ENCODE measurements at regions not wholly inside any gene's neighbourhood (a gene's known extent, or its start where the extent isn't known, plus 50 kb on each side); places are given as distances from the start of the nearest gene placed in this dataset.

DNA sequence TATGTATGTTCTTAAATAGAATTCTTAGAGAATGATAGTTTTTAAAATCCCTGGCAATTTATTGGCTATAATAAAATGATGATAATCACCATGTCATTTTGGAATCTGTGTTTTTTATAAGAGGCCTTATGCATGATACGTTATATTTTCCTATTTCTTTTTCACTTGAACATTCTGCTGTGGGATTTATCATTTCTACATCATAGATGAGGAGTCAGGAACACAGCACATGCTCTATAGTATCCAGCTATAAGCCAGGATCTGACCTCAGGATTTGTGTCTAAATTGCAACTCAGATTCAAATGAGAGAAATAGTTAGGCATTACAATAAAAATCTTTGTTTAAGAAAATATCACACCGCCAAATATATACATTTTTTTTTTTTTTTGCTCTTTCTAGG lies 928.0 kb downstream of the EFNB2 start:
- TF ChIP-seq, protein P1, sequence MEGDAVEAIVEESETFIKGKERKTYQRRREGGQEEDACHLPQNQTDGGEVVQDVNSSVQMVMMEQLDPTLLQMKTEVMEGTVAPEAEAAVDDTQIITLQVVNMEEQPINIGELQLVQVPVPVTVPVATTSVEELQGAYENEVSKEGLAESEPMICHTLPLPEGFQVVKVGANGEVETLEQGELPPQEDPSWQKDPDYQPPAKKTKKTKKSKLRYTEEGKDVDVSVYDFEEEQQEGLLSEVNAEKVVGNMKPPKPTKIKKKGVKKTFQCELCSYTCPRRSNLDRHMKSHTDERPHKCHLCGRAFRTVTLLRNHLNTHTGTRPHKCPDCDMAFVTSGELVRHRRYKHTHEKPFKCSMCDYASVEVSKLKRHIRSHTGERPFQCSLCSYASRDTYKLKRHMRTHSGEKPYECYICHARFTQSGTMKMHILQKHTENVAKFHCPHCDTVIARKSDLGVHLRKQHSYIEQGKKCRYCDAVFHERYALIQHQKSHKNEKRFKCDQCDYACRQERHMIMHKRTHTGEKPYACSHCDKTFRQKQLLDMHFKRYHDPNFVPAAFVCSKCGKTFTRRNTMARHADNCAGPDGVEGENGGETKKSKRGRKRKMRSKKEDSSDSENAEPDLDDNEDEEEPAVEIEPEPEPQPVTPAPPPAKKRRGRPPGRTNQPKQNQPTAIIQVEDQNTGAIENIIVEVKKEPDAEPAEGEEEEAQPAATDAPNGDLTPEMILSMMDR (IDR thresholded peaks at IDR 0.05) = no peak
- no peak for TF ChIP-seq POLR2A (IDR thresholded peaks at IDR 0.05)
